H9 (cell line): ENCODE measurements at regions not wholly inside any gene's neighbourhood (a gene's known extent, or its start where the extent isn't known, plus 50 kb on each side); places are given as distances from the start of the nearest gene placed in this dataset.

Experiments
- DNase-seq: peaks from one replicate; pipeline ENCODE4 v3.0.0-alpha.2; 2017
- H2AFZ ChIP-seq: one replicate; pipeline ENCODE4 v1.6.1; 2013; ENCODE audit warnings: mild to moderate bottlenecking, low read length, control low read depth, moderate library complexity
- H2AK5ac ChIP-seq: 2 replicates; pipeline ENCODE4 v1.6.1; 2013; ENCODE audit warnings: low read length, control low read depth, mixed read lengths; ENCODE audit not compliant: insufficient read length
- H2BK120ac ChIP-seq: one replicate; pipeline ENCODE4 v1.6.1; 2013; ENCODE audit warnings: low read depth, mild to moderate bottlenecking, low read length, control low read depth, inconsistent platforms; ENCODE audit not compliant: poor library complexity, severe bottlenecking
- H2BK12ac ChIP-seq: 2 replicates; pipeline ENCODE4 v1.6.1; 2013; ENCODE audit warnings: low read length, control low read depth, mixed read lengths, low read depth; ENCODE audit not compliant: insufficient read length
- H2BK15ac ChIP-seq: 2 replicates; pipeline ENCODE4 v1.6.1; 2013; ENCODE audit warnings: low read depth, low read length, control low read depth
- H2BK20ac ChIP-seq: one replicate; pipeline ENCODE4 v1.6.1; 2013; ENCODE audit warnings: low read depth, mild to moderate bottlenecking, low read length, control low read depth, inconsistent platforms; ENCODE audit not compliant: poor library complexity, severe bottlenecking
- H2BK5ac ChIP-seq: 2 replicates; pipeline ENCODE4 v1.6.1; 2013; ENCODE audit warnings: low read length, control low read depth, mixed read lengths; ENCODE audit not compliant: insufficient read length
- H3K14ac ChIP-seq: 2 replicates; pipeline ENCODE4 v1.6.1; 2013; ENCODE audit warnings: low read length, control low read depth; ENCODE audit not compliant: insufficient read depth
- H3K18ac ChIP-seq: 2 replicates; pipeline ENCODE4 v1.6.1; 2013; ENCODE audit warnings: low read depth, mild to moderate bottlenecking, mixed read lengths, low read length, control low read depth; ENCODE audit not compliant: insufficient read length
- H3K23ac ChIP-seq: 2 replicates; pipeline ENCODE4 v1.6.1; 2013; ENCODE audit warnings: low read length, control low read depth, mixed read lengths, low read depth; ENCODE audit not compliant: insufficient read length
- H3K23me2 ChIP-seq: 2 replicates; pipeline ENCODE4 v1.6.1; 2013; ENCODE audit warnings: low read depth, mild to moderate bottlenecking, mixed read lengths, low read length, control low read depth; ENCODE audit not compliant: insufficient read length, poor library complexity, severe bottlenecking
- H3K27ac ChIP-seq: 2 replicates; pipeline ENCODE4 v1.5.1; 2013; ENCODE audit warnings: low read length, control low read depth, mixed read lengths, low read depth; ENCODE audit not compliant: insufficient read length
- H3K27me3 ChIP-seq: 2 replicates; pipeline ENCODE4 v1.6.1; 2013; ENCODE audit warnings: low read length, control low read depth, inconsistent platforms; ENCODE audit not compliant: insufficient read depth
- H3K4ac ChIP-seq: 2 replicates; pipeline ENCODE4 v1.6.1; 2013; ENCODE audit warnings: low read depth, mild to moderate bottlenecking, control low read depth, inconsistent platforms, low read length, moderate library complexity
- H3K4me1 ChIP-seq: 2 replicates; pipeline ENCODE4 v1.6.1; 2013; ENCODE audit warnings: low read length, control low read depth, inconsistent platforms; ENCODE audit not compliant: insufficient read depth
- H3K4me2 ChIP-seq: 2 replicates; pipeline ENCODE4 v1.6.1; 2013; ENCODE audit warnings: low read length, control low read depth, mixed read lengths; ENCODE audit not compliant: insufficient read length, insufficient read depth
- H3K56ac ChIP-seq: 2 replicates; pipeline ENCODE4 v1.6.1; 2013; ENCODE audit warnings: low read depth, mild to moderate bottlenecking, mixed read lengths, low read length, control low read depth; ENCODE audit not compliant: insufficient read length
- H3K79me1 ChIP-seq: 2 replicates; pipeline ENCODE4 v1.6.1; 2013; ENCODE audit warnings: low read depth, mild to moderate bottlenecking, moderate library complexity, low read length, control low read depth, inconsistent platforms; ENCODE audit not compliant: insufficient read depth, poor library complexity, severe bottlenecking
- H3K79me2 ChIP-seq: 2 replicates; pipeline ENCODE4 v1.6.1; 2013; ENCODE audit warnings: low read length, control low read depth, inconsistent platforms; ENCODE audit not compliant: insufficient read depth
- H3K9ac ChIP-seq: 2 replicates; pipeline ENCODE4 v1.6.1; 2013; ENCODE audit warnings: low read length, control low read depth, mixed read lengths; ENCODE audit not compliant: insufficient read length; ENCODE audit errors: extremely low read depth
- H3K9me3 ChIP-seq: one replicate; pipeline ENCODE4 v1.6.1; 2013; ENCODE audit warnings: low read depth, low read length, inconsistent platforms; ENCODE audit not compliant: control insufficient read depth
- H3T11ph ChIP-seq: one replicate; pipeline ENCODE4 v1.6.1; 2013; ENCODE audit warnings: mild to moderate bottlenecking, low read length, control low read depth, inconsistent platforms
- H4K20me1 ChIP-seq: one replicate; pipeline ENCODE4 v1.6.1; 2013; ENCODE audit not compliant: control insufficient read depth, insufficient read length, insufficient read depth
- H4K5ac ChIP-seq: 2 replicates; pipeline ENCODE4 v1.6.1; 2013; ENCODE audit warnings: low read depth, mild to moderate bottlenecking, mixed read lengths, low read length, control low read depth; ENCODE audit not compliant: insufficient read length
- H4K8ac ChIP-seq: replicated peaks from 2 replicates; pipeline ENCODE4 v1.6.1; 2013; ENCODE audit warnings: low read length, control low read depth, mixed read lengths, low read depth; ENCODE audit not compliant: insufficient read length
- H4K91ac ChIP-seq: 2 replicates; pipeline ENCODE4 v1.6.1; 2013; ENCODE audit warnings: low read depth, mild to moderate bottlenecking, moderate library complexity, mixed read lengths, low read length, control low read depth; ENCODE audit not compliant: insufficient read length
- H3K27ac Mint-ChIP-seq, 3 experiments: 2 replicates in 2 of 3; 3 replicates in 1 of 3; pipeline ENCODE4 v1.8.0; 2020 to 2021; ENCODE audit warnings: mixed read lengths in 3 of 3, mild to moderate bottlenecking in 1 of 3, moderate library complexity in 1 of 3
- H3K27me3 Mint-ChIP-seq: 2 replicates; pipeline ENCODE4 v1.8.0; 2021; ENCODE audit warnings: low read depth, mild to moderate bottlenecking, moderate library complexity, mixed read lengths
- H3K36me3 Mint-ChIP-seq, 3 experiments: 2 replicates in 2 of 3; 3 replicates in 1 of 3; pipeline ENCODE4 v1.8.0; 2020 to 2021; ENCODE audit warnings: low read depth in 3 of 3, mixed read lengths in 3 of 3; ENCODE audit not compliant: insufficient read depth in 1 of 3
- H3K4me1 Mint-ChIP-seq, 2 experiments: 2 replicates each; pipeline ENCODE4 v1.8.0; 2020; ENCODE audit warnings: mixed read lengths in 2 of 2
- H3K4me3 Mint-ChIP-seq, 2 experiments: 2 replicates in 1 of 2; 3 replicates in 1 of 2; pipeline ENCODE4 v1.8.0; 2020 to 2021; ENCODE audit warnings: mild to moderate bottlenecking in 2 of 2, mixed read lengths in 2 of 2, moderate library complexity in 1 of 2
- H3K9me3 Mint-ChIP-seq, 2 experiments: 2 replicates in 1 of 2; 3 replicates in 1 of 2; pipeline ENCODE4 v1.8.0; 2020; ENCODE audit warnings: mild to moderate bottlenecking in 2 of 2, mixed read lengths in 2 of 2, moderate library complexity in 1 of 2
- WGBS: extraction: QIAGEN DNeasy Blood & Tissue Kit; methylation state at CpG from one replicate; pipeline ENCODE4 v1.1.7; 2013; ENCODE audit warnings: missing lambda C conversion rate, low lambda C conversion rate, mixed read lengths; ENCODE audit not compliant: insufficient read length; ENCODE audit errors: extremely low coverage; 5-methylcytosine and 5-hydroxymethylcytosine counted together
- TF ChIP-seq, protein P1 (sequence below): fragments of 200-600 bp; sonication (generic); conservative IDR thresholded peaks from 3 replicates; pipeline ENCODE4 v1.8.0; 2021; ENCODE audit warnings: antibody characterized with exemption, mild to moderate bottlenecking

DNA sequence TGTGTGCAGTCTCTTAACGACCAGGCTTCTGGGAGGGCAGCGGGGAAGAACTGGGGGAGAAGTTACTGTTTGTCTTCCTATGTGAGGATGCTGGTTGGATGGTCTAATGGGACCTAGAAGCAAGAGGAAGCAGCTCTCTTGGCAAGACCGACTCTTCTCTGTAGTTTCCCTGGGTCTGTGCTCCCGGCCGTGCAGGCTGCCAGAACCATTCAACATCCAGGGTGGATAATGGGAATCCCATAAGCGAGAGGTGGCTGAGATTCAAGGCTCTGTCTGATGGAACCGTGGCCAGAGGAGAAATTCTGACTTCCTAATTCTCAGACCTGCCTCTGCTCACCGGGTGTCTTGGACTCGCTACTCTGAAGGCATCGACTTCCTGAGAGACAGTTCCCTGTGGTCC lies 561.0 kb upstream of the TBX3 start:
- H3K27ac Mint-ChIP-seq, result no peak overlapping the region
- no peak for DNase-seq
- no peak overlapping the region for H3K14ac ChIP-seq
- H3K9me3 ChIP-seq, result no peaks in the 10 kb centered on the region
- no peak overlapping the region for H4K91ac ChIP-seq
- H3K27ac ChIP-seq, result no peak overlapping the region
- peaks cover 5% of the 10 kb centered on the region in 2 experiments for H3K9me3 Mint-ChIP-seq
- peaks cover 0 to 2% of the 10 kb centered on the region in 2 experiments; a peak in 1 of 4 replicates for H3K4me1 Mint-ChIP-seq
- H3K4ac ChIP-seq, result no peak overlapping the region
- H2BK120ac ChIP-seq, result no peak overlapping the region
- no peak overlapping the region for H3K23ac ChIP-seq
- no peaks in the 10 kb centered on the region for H3K27me3 ChIP-seq
- H2AFZ ChIP-seq, result no peak overlapping the region
- peaks cover 0 to 6% (median 3%) of the 10 kb centered on the region in 3 experiments; a peak in 4 of 7 replicates for H3K36me3 Mint-ChIP-seq
- no peak overlapping the region for H2BK20ac ChIP-seq
- peaks cover 3% of the 10 kb centered on the region; the same call in 1 of the 2 replicates for H3K27me3 Mint-ChIP-seq
- H4K20me1 ChIP-seq, result no peaks in the 10 kb centered on the region
- no peak overlapping the region for H3K4me3 Mint-ChIP-seq
- no peak overlapping the region for H2BK5ac ChIP-seq
- no peak overlapping the region for H3K18ac ChIP-seq
- H3K79me1 ChIP-seq, result no peaks in the 10 kb centered on the region
- no peaks in the 10 kb centered on the region for H3K79me2 ChIP-seq
- no peak overlapping the region for H2AK5ac ChIP-seq
- no peak overlapping the region for H2BK15ac ChIP-seq
- H3K9ac ChIP-seq, result no peak overlapping the region
- no peak overlapping the region for H2BK12ac ChIP-seq
- no peak overlapping the region for H3K4me2 ChIP-seq
- no peak overlapping the region for H4K5ac ChIP-seq
- TF ChIP-seq, protein P1, sequence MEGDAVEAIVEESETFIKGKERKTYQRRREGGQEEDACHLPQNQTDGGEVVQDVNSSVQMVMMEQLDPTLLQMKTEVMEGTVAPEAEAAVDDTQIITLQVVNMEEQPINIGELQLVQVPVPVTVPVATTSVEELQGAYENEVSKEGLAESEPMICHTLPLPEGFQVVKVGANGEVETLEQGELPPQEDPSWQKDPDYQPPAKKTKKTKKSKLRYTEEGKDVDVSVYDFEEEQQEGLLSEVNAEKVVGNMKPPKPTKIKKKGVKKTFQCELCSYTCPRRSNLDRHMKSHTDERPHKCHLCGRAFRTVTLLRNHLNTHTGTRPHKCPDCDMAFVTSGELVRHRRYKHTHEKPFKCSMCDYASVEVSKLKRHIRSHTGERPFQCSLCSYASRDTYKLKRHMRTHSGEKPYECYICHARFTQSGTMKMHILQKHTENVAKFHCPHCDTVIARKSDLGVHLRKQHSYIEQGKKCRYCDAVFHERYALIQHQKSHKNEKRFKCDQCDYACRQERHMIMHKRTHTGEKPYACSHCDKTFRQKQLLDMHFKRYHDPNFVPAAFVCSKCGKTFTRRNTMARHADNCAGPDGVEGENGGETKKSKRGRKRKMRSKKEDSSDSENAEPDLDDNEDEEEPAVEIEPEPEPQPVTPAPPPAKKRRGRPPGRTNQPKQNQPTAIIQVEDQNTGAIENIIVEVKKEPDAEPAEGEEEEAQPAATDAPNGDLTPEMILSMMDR, result no peak
- no peak overlapping the region for H3T11ph ChIP-seq
- H3K56ac ChIP-seq, result no peak overlapping the region
- no peak overlapping the region for H4K8ac ChIP-seq
- H3K4me1 ChIP-seq, result no peaks in the 10 kb centered on the region
- no CpG with 5 or more reads among the region's 10 CpGs for WGBS
- H3K23me2 ChIP-seq, result no peaks in the 10 kb centered on the region
